AG09319 (cell line): ENCODE measurements at regions not wholly inside any gene's neighbourhood (a gene's known extent, or its start where the extent isn't known, plus 50 kb on each side); places are given as distances from the start of the nearest gene placed in this dataset.
A peak's percentile ranks its signal among the peaks of the same experiment; 100 is the strongest.

Experiments
- DNase-seq: peaks from one replicate; pipeline ENCODE4 v3.0.0-alpha.2; 2010; ENCODE audit warnings: low read depth; ENCODE audit errors: extremely low read depth
- CTCF ChIP-seq: IDR thresholded peaks from 2 replicates; pipeline ENCODE4 v1.5.1; 2011; ENCODE audit warnings: low read depth, mild to moderate bottlenecking, inconsistent platforms, low read length, moderate library complexity

GRCh38 chr9:109560470-109561132 lies 62.5 kb upstream of the PTPN3 start:
- TF ChIP-seq CTCF, result no peak
- no peak for DNase-seq

- no peak for TF ChIP-seq CTCF
- DNase-seq, result no peak
Observed at GRCh38 chr9:109561137-109561536, 63.0 kb upstream of the PTPN3 start.

GRCh38 chr9:109568089-109568488 lies 70.0 kb upstream of the PTPN3 start:
- no peak for TF ChIP-seq CTCF
- no peak for DNase-seq

- DNase-seq, result no peak
- no peak for TF ChIP-seq CTCF
Observed at GRCh38 chr9:109568568-109569210, 70.6 kb upstream of the PTPN3 start.

GRCh38 chr9:109574061-109574882 lies 76.2 kb upstream of the PTPN3 start:
- DNase-seq, result peak; percentile 47
- peak; percentile 72 for TF ChIP-seq CTCF

- no peak for TF ChIP-seq CTCF
- no peak for DNase-seq
Observed at GRCh38 chr9:109576762-109577161, 78.7 kb upstream of the PTPN3 start.
